Left lobe of liver (tissue), 2 donors: ENCODE measurements at regions not wholly inside any gene's neighbourhood (a gene's known extent, or its start where the extent isn't known, plus 50 kb on each side); places are given as distances from the start of the nearest gene placed in this dataset.
"Not testable (repeated sequence)": the region's sequence is repeated elsewhere in the genome, so short reads cannot be mapped to it uniquely, and the experiment has no call there.

ENCODE experiments used
- ATAC-seq: fragments of 200-7000 bp; cut with Tn5 transposase; one replicate; pipeline ENCODE4 v1.9.1; 2020; ENCODE audit warnings: mild to moderate bottlenecking, moderate library complexity
- DNase-seq: peaks from one replicate; pipeline ENCODE4 v3.0.0-alpha.2; 2020; ENCODE audit warnings: low spot score
- donor health status: DM: no; HTN: no; CAD: no; lungs with moderate emphysema.
- donor health status: DM: no; HTN: yes; CAD: no.

GRCh38 chr3:38966811-38967692 is 84.7 kb downstream of the SCN11A start:
- ATAC-seq, result no peak
- DNase-seq, result no peak

GRCh38 chr3:38964646-38965045 is 87.1 kb downstream of the SCN11A start:
- ATAC-seq, result no peak
- no peak for DNase-seq

- no peak for ATAC-seq
These were observed 87.5 kb downstream of the SCN11A start for GRCh38 chr3:38964204-38964603.

DNA sequence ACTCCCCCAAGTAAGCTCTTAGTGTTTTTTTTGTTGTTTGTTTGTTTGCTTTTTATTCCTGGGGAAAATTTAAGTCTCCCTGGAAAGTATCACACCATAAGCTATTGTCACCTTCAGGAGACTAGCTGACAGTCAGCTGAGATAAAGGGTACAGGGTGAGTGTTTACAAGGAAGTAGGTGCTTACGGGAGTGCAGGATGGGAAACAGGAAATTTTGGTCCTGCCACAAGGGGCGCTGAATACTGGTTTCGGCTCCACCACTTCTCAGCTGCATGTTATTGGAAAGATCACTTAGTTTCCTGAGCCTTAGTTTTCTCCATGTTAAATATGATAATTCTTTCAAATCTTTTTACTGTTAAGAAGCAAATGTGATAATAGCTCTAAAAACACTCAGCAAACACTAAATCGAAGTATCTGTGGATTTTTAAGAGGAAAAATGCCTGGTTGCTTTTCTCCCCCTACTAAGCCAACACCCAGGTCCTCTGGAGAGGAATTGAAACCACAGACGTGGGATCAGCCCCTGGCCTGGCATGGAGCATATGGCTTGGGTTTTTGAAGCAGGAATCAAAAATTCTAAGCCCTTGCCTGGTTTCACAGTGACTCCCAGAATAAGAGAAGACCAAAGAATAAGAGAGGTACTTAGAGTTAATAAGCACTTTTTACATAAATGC is 90.7 kb downstream of the SCN11A start:
- DNase-seq, result no peak
- peak; percentile 94 for ATAC-seq

More at GRCh38 chr3:38964204-38964603, 87.5 kb downstream of the SCN11A start:
- no peak for DNase-seq

- ATAC-seq (no peak), DNase-seq (no peak)
These were observed 91.6 kb downstream of the SCN11A start for GRCh38 chr3:38960042-38960622.

- ATAC-seq, result no peak
- DNase-seq, result no peak
These were observed 93.6 kb downstream of the SCN11A start for GRCh38 chr3:38958026-38958720.

DNA sequence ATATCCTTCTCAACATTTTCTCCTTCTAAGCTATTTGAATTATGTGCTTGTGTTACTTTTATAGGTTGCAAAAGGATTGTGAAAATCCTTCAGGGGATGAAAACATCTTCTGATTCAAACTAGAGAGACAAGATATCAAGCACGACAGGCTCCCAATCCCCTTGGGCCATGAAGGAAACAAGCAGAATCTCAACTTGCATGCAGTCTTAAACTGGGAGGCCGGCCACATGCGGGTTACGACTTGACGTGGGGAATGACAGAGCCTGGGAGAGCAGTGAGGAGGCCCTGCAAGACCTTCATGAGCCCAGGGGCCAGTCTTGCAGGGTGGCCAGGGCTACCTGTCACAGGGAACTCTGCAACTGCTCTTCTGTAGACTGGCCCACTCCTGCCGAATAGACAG is 94.4 kb downstream of the SCN11A start:
- DNase-seq, result no peak
- no peak for ATAC-seq

- ATAC-seq (no peak), DNase-seq (no peak)
These were observed 99.0 kb downstream of the SCN11A start for GRCh38 chr3:38952721-38953120.

- not testable (repeated sequence) for DNase-seq, ATAC-seq
These were observed 100.6 kb downstream of the SCN11A start for GRCh38 chr3:38951167-38951566.

DNA sequence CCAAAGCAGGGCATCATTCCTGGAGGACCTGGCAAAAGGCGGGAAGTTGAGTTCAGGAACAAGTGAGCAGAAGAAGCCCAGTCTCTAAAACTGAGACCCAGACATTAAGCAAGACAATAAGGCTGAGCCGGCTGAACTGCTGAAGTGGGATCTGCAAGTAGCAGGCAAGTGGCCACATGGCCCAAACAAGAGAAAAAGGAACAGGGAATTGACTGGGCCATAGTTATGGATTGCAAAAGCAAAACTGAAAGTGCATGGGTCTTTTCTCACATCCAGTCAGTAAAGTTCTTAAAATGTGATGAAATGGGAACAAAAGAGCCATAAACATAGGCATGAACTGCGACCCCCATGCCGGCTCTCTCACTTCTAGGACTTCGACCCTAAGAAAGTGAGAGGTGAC is 101.2 kb downstream of the SCN11A start:
- DNase-seq (no peak), ATAC-seq (peak; percentile 37)

DNA sequence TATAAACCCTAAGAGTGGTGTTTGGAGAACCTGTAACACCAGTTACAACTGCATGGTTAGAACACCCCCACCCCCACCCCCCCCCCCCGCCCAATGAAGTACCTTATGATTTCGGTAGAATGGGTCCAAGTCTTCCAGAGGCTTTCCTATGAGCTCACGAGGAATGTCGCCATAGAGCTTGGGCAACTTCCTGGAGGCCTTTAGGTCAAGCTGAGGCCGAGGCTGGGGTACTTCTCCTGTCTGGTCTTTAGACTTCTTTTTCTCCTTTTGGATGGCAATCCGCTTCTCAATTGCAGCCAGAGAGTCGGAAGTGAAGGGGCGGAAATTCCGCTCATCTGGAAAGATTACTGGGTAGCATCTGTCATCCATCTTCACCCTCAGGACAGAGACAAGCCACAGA is 101.8 kb downstream of the SCN11A start:
- no peak for DNase-seq
- no peak for ATAC-seq

- no peak for DNase-seq
- no peak for ATAC-seq
These were observed 111.3 kb downstream of the SCN11A start for GRCh38 chr3:38940394-38940793.

- ATAC-seq, result no peak
- DNase-seq, result no peak
These were observed 109.3 kb upstream of the SCN10A start for GRCh38 chr3:38925351-38925750.

DNA sequence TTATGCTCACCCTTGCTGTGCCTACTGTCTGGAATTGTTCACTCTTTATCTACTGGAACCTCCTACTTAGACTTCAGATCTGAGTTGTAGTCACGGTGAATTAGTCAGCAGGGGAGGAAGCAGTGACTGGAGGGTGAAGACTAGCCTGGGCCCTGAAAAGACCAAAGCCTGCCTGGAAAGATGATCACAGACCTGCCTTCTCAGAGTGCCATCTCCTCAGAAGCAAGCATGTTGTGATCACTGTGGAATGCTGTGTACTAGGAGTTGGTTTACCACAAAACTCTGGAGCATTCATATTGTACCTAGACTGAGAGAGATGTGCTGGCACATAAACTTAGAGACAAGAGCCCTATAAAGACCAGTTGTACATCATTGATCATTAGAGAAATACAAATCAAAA is 100.7 kb upstream of the SCN10A start:
- DNase-seq (no peak), ATAC-seq (no peak)

DNA sequence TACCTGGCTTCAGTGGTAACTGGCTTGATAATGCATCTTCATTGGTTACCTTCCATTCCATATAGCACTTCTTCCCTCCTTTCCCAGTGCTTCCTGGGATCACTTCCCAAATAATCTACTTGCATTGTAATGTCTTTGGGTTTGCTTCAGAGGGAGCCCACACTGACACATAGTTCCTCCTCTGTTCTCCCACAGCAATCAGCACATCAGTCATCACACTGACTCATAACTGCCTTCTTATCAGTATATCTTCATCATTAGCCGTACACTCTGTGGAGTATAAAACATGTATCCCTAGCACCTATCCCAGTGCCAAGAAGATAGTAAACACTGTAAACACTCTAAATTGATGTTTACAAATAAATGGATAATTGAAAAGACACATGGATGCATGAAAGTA is 91.4 kb upstream of the SCN10A start:
- no peak for DNase-seq

DNA sequence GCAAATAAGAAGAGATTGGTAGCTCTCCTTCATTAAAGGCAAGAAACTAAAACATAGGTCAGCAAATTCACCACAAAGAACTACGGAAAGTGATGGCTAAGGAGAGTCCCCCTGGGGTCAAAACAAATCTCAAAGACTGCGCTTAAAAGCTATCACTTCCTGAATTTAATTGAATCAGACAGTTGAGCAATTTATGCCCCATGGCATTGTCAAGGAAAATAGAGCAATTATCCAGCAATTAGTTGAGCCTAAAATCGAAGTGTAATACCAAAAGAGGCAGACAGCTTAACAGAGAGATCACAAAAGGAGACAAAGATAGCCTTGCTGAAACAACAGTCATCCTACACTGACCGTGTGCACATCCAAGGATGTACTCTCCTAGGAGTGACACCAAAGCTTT is 74.4 kb upstream of the SCN10A start:
- DNase-seq, result no peak
- no peak for ATAC-seq

More for the DNA sequence above, 91.4 kb upstream of the SCN10A start:
- no peak for ATAC-seq

- no peak for DNase-seq
- no peak for ATAC-seq
These were observed 62.6 kb upstream of the SCN10A start for GRCh38 chr3:38878646-38879045.
